NT2/D1 (cell line): ENCODE measurements at regions not wholly inside any gene's neighbourhood (a gene's known extent, or its start where the extent isn't known, plus 50 kb on each side); places are given as distances from the start of the nearest gene placed in this dataset.

ENCODE experiments used
- SUZ12 ChIP-seq: IDR thresholded peaks from 2 replicates; pipeline ENCODE4 v1.6.1; 2011; ENCODE audit not compliant: insufficient read length, insufficient read depth; ENCODE audit errors: extremely low read depth
- YY1 ChIP-seq: IDR thresholded peaks from 2 replicates; pipeline ENCODE4 v1.6.1; 2011; ENCODE audit not compliant: insufficient read length, insufficient read depth
- ZNF274 ChIP-seq: IDR thresholded peaks from 2 replicates; pipeline ENCODE4 v1.6.1; 2011; ENCODE audit warnings: mild to moderate bottlenecking, low read depth, low read length

- TF ChIP-seq ZNF274 (no peak), YY1 (no peak), SUZ12 (no peak)
Measured at GRCh38 chr9:80282766-80283165, 711.0 kb downstream of the TLE4 start.
